ENCODE measurements at regions not wholly inside any gene's neighbourhood (a gene's known extent, or its start where the extent isn't known, plus 50 kb on each side); places are given as distances from the start of the nearest gene placed in this dataset.

DNA sequence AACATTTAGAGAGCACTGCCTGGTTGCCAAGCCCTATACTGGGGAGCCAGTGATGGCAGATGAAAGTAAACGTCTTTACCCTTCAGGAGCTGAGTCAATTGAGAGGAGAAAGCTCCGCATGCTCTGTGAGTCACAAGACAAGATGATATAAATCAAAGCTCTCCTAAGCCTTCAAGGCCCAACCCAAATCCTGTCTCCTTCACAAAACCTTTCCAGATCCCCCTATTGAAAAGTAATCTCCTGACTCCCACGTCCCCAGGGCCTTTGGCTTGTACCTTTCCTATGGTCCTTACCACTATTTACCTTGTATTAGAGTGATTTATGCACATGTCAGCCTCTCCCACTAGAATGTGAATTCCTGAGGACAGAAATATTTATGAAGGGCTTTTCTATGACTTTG, 230.1 kb upstream of the TENM4 start (continued):
- no peak for TF ChIP-seq PATZ1 (CRISPR knock-in tag; IDR thresholded peaks at IDR 0.05; ENCODE audit: borderline replicate concordance)

- TF ChIP-seq, protein P1, sequence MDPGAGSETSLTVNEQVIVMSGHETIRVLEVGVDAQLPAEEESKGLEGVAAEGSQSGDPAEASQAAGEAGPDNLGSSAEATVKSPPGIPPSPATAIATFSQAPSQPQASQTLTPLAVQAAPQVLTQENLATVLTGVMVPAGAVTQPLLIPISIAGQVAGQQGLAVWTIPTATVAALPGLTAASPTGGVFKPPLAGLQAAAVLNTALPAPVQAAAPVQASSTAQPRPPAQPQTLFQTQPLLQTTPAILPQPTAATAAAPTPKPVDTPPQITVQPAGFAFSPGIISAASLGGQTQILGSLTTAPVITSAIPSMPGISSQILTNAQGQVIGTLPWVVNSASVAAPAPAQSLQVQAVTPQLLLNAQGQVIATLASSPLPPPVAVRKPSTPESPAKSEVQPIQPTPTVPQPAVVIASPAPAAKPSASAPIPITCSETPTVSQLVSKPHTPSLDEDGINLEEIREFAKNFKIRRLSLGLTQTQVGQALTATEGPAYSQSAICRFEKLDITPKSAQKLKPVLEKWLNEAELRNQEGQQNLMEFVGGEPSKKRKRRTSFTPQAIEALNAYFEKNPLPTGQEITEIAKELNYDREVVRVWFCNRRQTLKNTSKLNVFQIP (CRISPR knock-in tag; IDR thresholded peaks at IDR 0.05; ENCODE audit: borderline replicate concordance, low read depth), result no peak
- no peak for TF ChIP-seq ISL1 (CRISPR knock-in tag; IDR thresholded peaks at IDR 0.05)
- TF ChIP-seq, protein P2, sequence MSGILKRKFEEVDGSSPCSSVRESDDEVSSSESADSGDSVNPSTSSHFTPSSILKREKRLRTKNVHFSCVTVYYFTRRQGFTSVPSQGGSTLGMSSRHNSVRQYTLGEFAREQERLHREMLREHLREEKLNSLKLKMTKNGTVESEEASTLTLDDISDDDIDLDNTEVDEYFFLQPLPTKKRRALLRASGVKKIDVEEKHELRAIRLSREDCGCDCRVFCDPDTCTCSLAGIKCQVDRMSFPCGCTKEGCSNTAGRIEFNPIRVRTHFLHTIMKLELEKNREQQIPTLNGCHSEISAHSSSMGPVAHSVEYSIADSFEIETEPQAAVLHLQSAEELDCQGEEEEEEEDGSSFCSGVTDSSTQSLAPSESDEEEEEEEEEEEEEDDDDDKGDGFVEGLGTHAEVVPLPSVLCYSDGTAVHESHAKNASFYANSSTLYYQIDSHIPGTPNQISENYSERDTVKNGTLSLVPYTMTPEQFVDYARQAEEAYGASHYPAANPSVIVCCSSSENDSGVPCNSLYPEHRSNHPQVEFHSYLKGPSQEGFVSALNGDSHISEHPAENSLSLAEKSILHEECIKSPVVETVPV (CRISPR knock-in tag; IDR thresholded peaks at IDR 0.05), result no peak
- TF ChIP-seq PPARA (CRISPR knock-in tag; IDR thresholded peaks at IDR 0.05; ENCODE audit: borderline replicate concordance), result no peak
- TF ChIP-seq RARB (CRISPR knock-in tag; IDR thresholded peaks at IDR 0.05), result no peak
- TF ChIP-seq OSR1 (CRISPR knock-in tag; IDR thresholded peaks at IDR 0.05), result no peak
- no peak for ATAC-seq
These were observed 227.7 kb upstream of the TENM4 start for GRCh38 chr11:79668575-79668974.

- ATAC-seq, result no peak
- TF ChIP-seq ZNF70 (CRISPR knock-in tag; IDR thresholded peaks at IDR 0.05) (no peak), GLIS3 (CRISPR knock-in tag; IDR thresholded peaks at IDR 0.05) (no peak), TCF4 (CRISPR knock-in tag; IDR thresholded peaks at IDR 0.05; ENCODE audit: borderline replicate concordance) (no peak), ZNF565 (CRISPR knock-in tag; conservative IDR thresholded peaks at IDR 0.05; ENCODE audit: low read depth) (no peak), ARNTL (CRISPR knock-in tag; IDR thresholded peaks at IDR 0.05; ENCODE audit: borderline replicate concordance, low read depth) (no peak), RARB (CRISPR knock-in tag; IDR thresholded peaks at IDR 0.05) (no peak)
These were observed 226.6 kb upstream of the TENM4 start for GRCh38 chr11:79667380-79667779.

GRCh38 chr11:79663017-79663416, 222.2 kb upstream of the TENM4 start:
- TF ChIP-seq RARB (CRISPR knock-in tag; IDR thresholded peaks at IDR 0.05) (no peak), GLIS3 (CRISPR knock-in tag; IDR thresholded peaks at IDR 0.05) (no peak), ZC3H10 (CRISPR knock-in tag; IDR thresholded peaks at IDR 0.05) (no peak), ARNTL (CRISPR knock-in tag; IDR thresholded peaks at IDR 0.05; ENCODE audit: borderline replicate concordance, low read depth) (no peak), TSHZ2 (CRISPR knock-in tag; IDR thresholded peaks at IDR 0.05) (no peak), ZNF8 (CRISPR knock-in tag; IDR thresholded peaks at IDR 0.05) (no peak), SNAI2 (CRISPR knock-in tag; IDR thresholded peaks at IDR 0.05) (no peak), OSR1 (CRISPR knock-in tag; IDR thresholded peaks at IDR 0.05) (no peak), PPARA (CRISPR knock-in tag; IDR thresholded peaks at IDR 0.05; ENCODE audit: borderline replicate concordance) (no peak), TCF4 (CRISPR knock-in tag; IDR thresholded peaks at IDR 0.05; ENCODE audit: borderline replicate concordance) (no peak), BACH2 (CRISPR knock-in tag; IDR thresholded peaks at IDR 0.05; ENCODE audit: borderline replicate concordance) (no peak), ZNF565 (CRISPR knock-in tag; conservative IDR thresholded peaks at IDR 0.05; ENCODE audit: low read depth) (no peak), CSDC2 (CRISPR knock-in tag; IDR thresholded peaks at IDR 0.05) (no peak), ZNF70 (CRISPR knock-in tag; IDR thresholded peaks at IDR 0.05) (no peak), ZFP3 (CRISPR knock-in tag; IDR thresholded peaks at IDR 0.05) (no peak), PATZ1 (CRISPR knock-in tag; IDR thresholded peaks at IDR 0.05; ENCODE audit: borderline replicate concordance) (no peak), ZFP30 (CRISPR knock-in tag; IDR thresholded peaks at IDR 0.05) (no peak)
- TF ChIP-seq, protein P1 (CRISPR knock-in tag; IDR thresholded peaks at IDR 0.05; ENCODE audit: borderline replicate concordance, low read depth), result no peak
- TF ChIP-seq, protein P3, sequence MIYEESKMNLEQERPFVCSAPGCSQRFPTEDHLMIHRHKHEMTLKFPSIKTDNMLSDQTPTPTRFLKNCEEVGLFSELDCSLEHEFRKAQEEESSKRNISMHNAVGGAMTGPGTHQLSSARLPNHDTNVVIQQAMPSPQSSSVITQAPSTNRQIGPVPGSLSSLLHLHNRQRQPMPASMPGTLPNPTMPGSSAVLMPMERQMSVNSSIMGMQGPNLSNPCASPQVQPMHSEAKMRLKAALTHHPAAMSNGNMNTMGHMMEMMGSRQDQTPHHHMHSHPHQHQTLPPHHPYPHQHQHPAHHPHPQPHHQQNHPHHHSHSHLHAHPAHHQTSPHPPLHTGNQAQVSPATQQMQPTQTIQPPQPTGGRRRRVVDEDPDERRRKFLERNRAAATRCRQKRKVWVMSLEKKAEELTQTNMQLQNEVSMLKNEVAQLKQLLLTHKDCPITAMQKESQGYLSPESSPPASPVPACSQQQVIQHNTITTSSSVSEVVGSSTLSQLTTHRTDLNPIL (CRISPR knock-in tag; IDR thresholded peaks at IDR 0.05; ENCODE audit: low read depth), result no peak
- TF ChIP-seq, protein P2 (CRISPR knock-in tag; IDR thresholded peaks at IDR 0.05), result no peak
- ATAC-seq, result no peak

All from SK-N-SH treated with all-trans-retinoic acid at 6 μM for 48 hours (cell line).